SU-DHL-6 (cell line): ENCODE measurements at regions not wholly inside any gene's neighbourhood (a gene's known extent, or its start where the extent isn't known, plus 50 kb on each side); places are given as distances from the start of the nearest gene placed in this dataset.

Experiments used
- H2AFZ ChIP-seq: fragments of 200-600 bp; sonication (generic); 2 replicates; pipeline ENCODE4 v1.6.1; 2014; ENCODE audit warnings: low read depth, mild to moderate bottlenecking, moderate library complexity, mixed read lengths, antibody characterized with exemption, low read length; ENCODE audit not compliant: severe bottlenecking
- H3F3A ChIP-seq: fragments of 200-600 bp; shearing (Covaris generic); 2 replicates; pipeline ENCODE4 v1.6.0; 2016; ENCODE audit warnings: antibody characterized with exemption, mild to moderate bottlenecking; ENCODE audit not compliant: insufficient read depth
- H3K27ac ChIP-seq: fragments of 200-600 bp; sonication (generic); 2 replicates; pipeline ENCODE4 v1.5.1; 2016; ENCODE audit warnings: low read depth, mild to moderate bottlenecking, low read length, moderate library complexity, mixed read lengths
- H3K27me3 ChIP-seq: fragments of 200-600 bp; sonication (generic), shearing (Covaris generic); 2 replicates; pipeline ENCODE4 v1.6.0; 2014; ENCODE audit warnings: mild to moderate bottlenecking, low read length
- H3K36me3 ChIP-seq: fragments of 200-600 bp; sonication (generic); 2 replicates; pipeline ENCODE4 v1.6.1; 2014; ENCODE audit warnings: mild to moderate bottlenecking, low read length, mixed read lengths
- H3K4me2 ChIP-seq: fragments of 300-600, 200-600 bp; shearing (Covaris generic), sonication (generic); 2 replicates; pipeline ENCODE4 v1.6.0; 2014; ENCODE audit warnings: low read length, low read depth, mild to moderate bottlenecking; ENCODE audit not compliant: poor library complexity, severe bottlenecking
- H3K4me3 ChIP-seq: fragments of 200-600 bp; sonication (generic); 2 replicates; pipeline ENCODE4 v1.5.1; 2014; ENCODE audit warnings: antibody characterized with exemption, low read length, mild to moderate bottlenecking, mixed read lengths; ENCODE audit not compliant: insufficient read depth, poor library complexity, severe bottlenecking
- H3K79me2 ChIP-seq: fragments of 200-600 bp; sonication (generic); 2 replicates; pipeline ENCODE4 v1.6.1; 2014; ENCODE audit warnings: mild to moderate bottlenecking, low read length, moderate library complexity; ENCODE audit not compliant: insufficient read depth
- H3K9ac ChIP-seq: fragments of 200-600 bp; sonication (generic); 2 replicates; pipeline ENCODE4 v1.7.0; 2014; ENCODE audit warnings: mild to moderate bottlenecking, low read length
- H3K9me2 ChIP-seq: fragments of 200-600 bp; sonication (generic); replicated peaks from 2 replicates; pipeline ENCODE4 v1.6.1; 2014; ENCODE audit warnings: low read length; ENCODE audit not compliant: insufficient read depth
- H3K9me3 ChIP-seq: fragments of 200-600 bp; sonication (generic); 2 replicates; pipeline ENCODE4 v1.6.1; 2014; ENCODE audit warnings: low read length, mixed read lengths; ENCODE audit not compliant: insufficient read depth
- H4K20me1 ChIP-seq: fragments of 200-600 bp; sonication (generic); 2 replicates; pipeline ENCODE4 v1.6.1; 2014; ENCODE audit warnings: low read depth, mild to moderate bottlenecking, antibody characterized with exemption, low read length, moderate library complexity, mixed read lengths
- CTCF ChIP-seq: fragments of 200-600 bp; sonication (generic); IDR thresholded peaks from one replicate; pipeline ENCODE4 v1.5.1; 2017; ENCODE audit warnings: antibody characterized with exemption, mild to moderate bottlenecking, low read length, moderate library complexity; ENCODE audit not compliant: insufficient read depth, poor library complexity, severe bottlenecking
- EZH2phosphoT487 ChIP-seq: fragments of 200-600 bp; sonication (generic), shearing (Covaris generic); conservative IDR thresholded peaks from 2 replicates; pipeline ENCODE4 v1.6.1; 2018; ENCODE audit warnings: mild to moderate bottlenecking, antibody characterized with exemption, low read length, moderate library complexity, mixed read lengths

GRCh38 chr4:11842620-11843263, 414.0 kb upstream of the HS3ST1 start:
- no peaks in the 10 kb centered on the region for H3K27me3 ChIP-seq
- H3F3A ChIP-seq = no peaks in the 10 kb centered on the region
- H3K79me2 ChIP-seq = no peaks in the 10 kb centered on the region
- no peaks in the 10 kb centered on the region for H3K9me2 ChIP-seq
- H3K36me3 ChIP-seq = no peaks in the 10 kb centered on the region
- no peak overlapping the region for H2AFZ ChIP-seq
- H3K9me3 ChIP-seq = no peaks in the 10 kb centered on the region
- no peak overlapping the region for H3K4me3 ChIP-seq
- TF ChIP-seq EZH2phosphoT487 (no peak), CTCF (no peak)
- no peak overlapping the region for H3K27ac ChIP-seq
- H3K9ac ChIP-seq = no peak overlapping the region
- H3K4me2 ChIP-seq = no peak overlapping the region
- H4K20me1 ChIP-seq = no peaks in the 10 kb centered on the region

DNA sequence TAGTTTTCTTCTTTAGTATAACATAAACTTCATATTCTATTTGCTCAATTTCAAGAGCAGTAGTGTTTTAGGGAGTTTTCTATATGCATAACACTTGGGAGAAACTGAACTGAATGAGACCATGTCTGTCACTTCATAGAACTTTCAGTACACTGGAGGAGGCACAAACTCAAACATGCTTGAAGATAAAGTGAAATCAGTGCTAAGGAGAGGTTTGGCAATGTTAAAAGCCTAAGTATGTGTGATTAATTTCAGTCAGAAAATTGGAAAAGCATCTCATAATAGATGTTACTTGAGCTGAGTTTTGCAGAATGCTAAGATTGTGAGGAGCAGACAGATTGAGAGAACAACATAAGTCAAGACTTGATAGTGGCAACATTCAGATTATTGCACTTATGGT, 411.2 kb upstream of the HS3ST1 start:
- H3F3A ChIP-seq = no peaks in the 10 kb centered on the region
- H3K27ac ChIP-seq = no peak overlapping the region
- 0 out of 2 replicates have a peak, but pooled peaks cover under 1% of the 10 kb centered on the region for H3K9me3 ChIP-seq
- H3K4me2 ChIP-seq = no peak overlapping the region
- no peaks in the 10 kb centered on the region for H3K27me3 ChIP-seq
- H2AFZ ChIP-seq = no peak overlapping the region
- TF ChIP-seq EZH2phosphoT487 (no peak), CTCF (no peak)
- no peak overlapping the region for H3K4me3 ChIP-seq
- H3K36me3 ChIP-seq = no peaks in the 10 kb centered on the region
- no peaks in the 10 kb centered on the region for H3K79me2 ChIP-seq
- no peak overlapping the region for H3K9ac ChIP-seq
- no peaks in the 10 kb centered on the region for H4K20me1 ChIP-seq
- no peaks in the 10 kb centered on the region for H3K9me2 ChIP-seq

- H3K36me3 ChIP-seq = no peaks in the 10 kb centered on the region
- H2AFZ ChIP-seq = no peak overlapping the region
- no peak overlapping the region for H3K9ac ChIP-seq
- no peak overlapping the region for H3K4me3 ChIP-seq
- H3K79me2 ChIP-seq = no peaks in the 10 kb centered on the region
- H3K9me3 ChIP-seq = 0 out of 2 replicates have a peak, but pooled peaks cover 3% of the 10 kb centered on the region
- no peaks in the 10 kb centered on the region for H3F3A ChIP-seq
- no peak overlapping the region for H3K27ac ChIP-seq
- no peaks in the 10 kb centered on the region for H3K27me3 ChIP-seq
- H3K9me2 ChIP-seq = no peaks in the 10 kb centered on the region
- no peak for TF ChIP-seq CTCF
- TF ChIP-seq EZH2phosphoT487 = no peak
- no peaks in the 10 kb centered on the region for H4K20me1 ChIP-seq
- H3K4me2 ChIP-seq = no peak overlapping the region
These were observed 403.0 kb upstream of the HS3ST1 start for GRCh38 chr4:11831739-11832138.
